HepG2 (cell line): ENCODE measurements at regions not wholly inside any gene's neighbourhood (a gene's known extent, or its start where the extent isn't known, plus 50 kb on each side); places are given as distances from the start of the nearest gene placed in this dataset.

Experiments
- ATAC-seq: fragments of 200-7000 bp; cut with Tn5 transposase; 3 replicates; pipeline ENCODE4 v1.9.1; 2020; ENCODE audit warnings: mild to moderate bottlenecking, moderate library complexity
- BruUV-seq: library from RNA; stranded (reverse); fragments of 400-500 nt; replicated peaks from 2 replicates; lab custom pipeline; 2021; lab: Mats Ljungman, UMichigan
- CTCF ChIA-PET: fragments of 300-600 bp; formaldehyde crosslinking; extraction: SDS; loops from one replicate; lab custom pipeline; 2021; ENCODE audit warnings: low total read pairs, inconsistent platforms, low intra/inter-chr PET ratio; lab: Yijun Ruan, JAX
- POLR2A ChIA-PET: fragments of 350-600 bp; sonication (Branson Sonifier 250); formaldehyde crosslinking; loops from one replicate; lab custom pipeline; 2020; ENCODE audit warnings: antibody characterized with exemption, inconsistent platforms; lab: Yijun Ruan, JAX
- DNase-seq: peaks from one replicate; pipeline ENCODE4 v3.0.0-alpha.2; 2015; ENCODE audit warnings: low spot score
- FAIRE-seq: peaks from 3 replicates; lab custom pipeline; 2011; peaks lifted over from hg19 to GRCh38; lab: Jason Lieb, UNC
- H2AFZ ChIP-seq: one replicate; pipeline ENCODE4 v1.6.1; 2011; ENCODE audit warnings: low read length, inconsistent platforms
- H3K27ac ChIP-seq: fragments of 300-600 bp; 3 replicates; pipeline ENCODE4 v1.8.0; 2011; ENCODE audit warnings: mixed run types, mild to moderate bottlenecking, mixed read lengths, low read length, inconsistent platforms; ENCODE audit not compliant: insufficient read depth; ENCODE audit errors: extremely low read length
- H3K27me3 ChIP-seq, 2 experiments: fragments of 200-600 bp in 1 of 2; 2 replicates in 1 of 2; 3 replicates in 1 of 2; pipeline versions ENCODE4 v1.6.0 to v1.8.0; 2011; ENCODE audit warnings: low read length in 2 of 2, mild to moderate bottlenecking in 2 of 2, moderate library complexity in 2 of 2, inconsistent platforms in 1 of 2; ENCODE audit not compliant: insufficient read depth in 2 of 2, control insufficient read depth in 1 of 2
- H3K36me3 ChIP-seq, 2 experiments: fragments of 200-600 bp in 1 of 2; replicated peaks in 1 of 2; 2 replicates in 1 of 2; 3 replicates in 1 of 2; pipeline versions ENCODE4 v1.5.1 to v1.8.0; 2011; ENCODE audit warnings: low read length in 2 of 2, inconsistent platforms in 1 of 2; ENCODE audit not compliant: insufficient read depth in 2 of 2, control insufficient read depth in 1 of 2
- H3K4me1 ChIP-seq: 2 replicates; pipeline ENCODE4 v1.5.1; 2012; ENCODE audit warnings: low read length, inconsistent platforms; ENCODE audit not compliant: insufficient read depth
- H3K4me2 ChIP-seq: 2 replicates; pipeline ENCODE4 v1.6.0; 2011; ENCODE audit warnings: low read depth, low read length, inconsistent platforms
- H3K4me3 ChIP-seq, 3 experiments: fragments of 200-600 bp in 1 of 3; sonication (generic), shearing (Covaris generic) in 1 of 3; replicated peaks in 1 of 3; 2 replicates each; pipeline ENCODE4 v1.5.1; 2011 to 2016; ENCODE audit warnings: low read length in 3 of 3, inconsistent platforms in 2 of 3, low read depth in 2 of 3, mild to moderate bottlenecking in 2 of 3, control low read depth in 1 of 3, mixed read lengths in 1 of 3; ENCODE audit not compliant: insufficient read depth in 1 of 3
- H3K79me2 ChIP-seq: one replicate; pipeline ENCODE4 v1.6.1; 2011; ENCODE audit warnings: low read length, inconsistent platforms; ENCODE audit not compliant: insufficient read depth
- H3K9ac ChIP-seq: 2 replicates; pipeline ENCODE4 v1.6.0; 2011; ENCODE audit warnings: mild to moderate bottlenecking, low read depth, low read length, inconsistent platforms; ENCODE audit not compliant: insufficient read depth
- H3K9me3 ChIP-seq: 2 replicates; pipeline ENCODE4 v1.5.1; 2012; ENCODE audit warnings: mild to moderate bottlenecking, low read length
- H4K20me1 ChIP-seq: 2 replicates; pipeline ENCODE4 v1.6.0; 2011; ENCODE audit warnings: inconsistent platforms, mild to moderate bottlenecking, low read length, moderate library complexity; ENCODE audit not compliant: insufficient read depth
- MTF2 ChIP-seq: sonication (generic); formaldehyde crosslinking; IDR thresholded peaks from 2 replicates; pipeline ENCODE4 v1.5.0; 2020; ENCODE audit warnings: missing genetic modification reagents, borderline replicate concordance
- PLRG1 ChIP-seq: fragments of 450-650 bp; conservative IDR thresholded peaks from 2 replicates; pipeline ENCODE4 v1.6.1; 2016
- RBM22 ChIP-seq: fragments of 200-400 bp; formaldehyde crosslinking; optimal IDR thresholded peaks from 2 replicates; pipeline ENCODE3; 2017; ENCODE audit warnings: mild to moderate bottlenecking, low read length, moderate library complexity
- REST ChIP-seq, 2 experiments: IDR thresholded peaks; 2 replicates each; pipeline ENCODE4 v1.6.1; 2011 to 2012; ENCODE audit warnings: low read length in 2 of 2, borderline replicate concordance in 1 of 2, low read depth in 1 of 2, mild to moderate bottlenecking in 1 of 2, moderate library complexity in 1 of 2
- TP53 ChIP-seq: sonication (generic); formaldehyde crosslinking; conservative IDR thresholded peaks from 2 replicates; pipeline ENCODE4 v1.4.0; 2020; ENCODE audit warnings: missing genetic modification reagents
- U2AF1 ChIP-seq: fragments of 200-400 bp; formaldehyde crosslinking; optimal IDR thresholded peaks from 2 replicates; pipeline ENCODE3; 2017; ENCODE audit warnings: mild to moderate bottlenecking, low read depth, low read length
- ZNF367 ChIP-seq: sonication (generic); formaldehyde crosslinking; IDR thresholded peaks from 2 replicates; pipeline ENCODE4 v1.4.0; 2020; ENCODE audit warnings: missing genetic modification reagents, borderline replicate concordance
- ZNF552 ChIP-seq: sonication (generic); formaldehyde crosslinking; IDR thresholded peaks from 2 replicates; pipeline ENCODE4 v1.9.0; 2022; ENCODE audit warnings: missing genetic modification reagents, mild to moderate bottlenecking, borderline replicate concordance
- ZNF644 ChIP-seq: IDR thresholded peaks from 2 replicates; pipeline ENCODE4 v1.6.1; 2016; ENCODE audit warnings: low read depth
- ZNF768 ChIP-seq: sonication (generic); formaldehyde crosslinking; IDR thresholded peaks from 2 replicates; pipeline ENCODE4 v1.4.0; 2020; ENCODE audit warnings: missing genetic modification reagents
- WGBS: methylation state at CpG from one replicate; pipeline ENCODE4 v1.1.6; 2017; ENCODE audit warnings: low lambda C conversion rate; 5-methylcytosine and 5-hydroxymethylcytosine counted together
- in situ Hi-C: cut with HindIII; loops from 2 replicates; pipeline ENCODE4 v1.10.0; 2017; ENCODE audit warnings: low pct_unique_long_range_greater_than_20kb; ENCODE audit not compliant: extremely low pct_ligation_motif_present
- intact Hi-C: fragments of 100-400 bp; cut with micrococcal nuclease; formaldehyde crosslinking; loops from one replicate; pipeline ENCODE4 v1.10.0; 2022; ENCODE audit not compliant: unreplicated experiment

DNA sequence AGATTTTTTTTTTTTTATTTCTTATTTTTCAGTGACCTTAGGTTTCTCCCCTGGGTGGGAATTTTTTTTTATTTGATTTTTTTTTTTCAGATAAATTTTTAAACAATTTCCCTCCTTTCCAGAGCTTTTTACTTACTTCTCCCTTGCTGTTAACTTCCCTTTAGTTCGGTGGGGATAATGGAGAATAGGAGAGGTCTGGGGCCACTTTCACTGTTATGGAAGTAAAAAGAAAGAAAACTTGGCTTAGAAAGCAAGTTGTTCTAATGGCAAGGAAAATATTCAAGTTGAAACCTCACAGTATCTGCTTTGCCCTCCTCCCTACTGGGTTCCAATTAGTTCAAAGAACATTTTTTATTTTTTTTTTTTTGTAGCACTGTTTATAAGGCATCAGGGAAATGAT, 537.1 kb upstream of the NXPH2 start:
- H3K36me3 ChIP-seq: no peaks in the 10 kb centered on the region
- ChIA-PET CTCF (no interaction called here), POLR2A (no interaction called here)
- no peak overlapping the region for H3K27ac ChIP-seq
- intact Hi-C loops (no loop called here), in situ Hi-C loops (no loop called here)
- 2% methylated on average over 1 of the region's 1 CpG for WGBS
- no peak for ATAC-seq
- no peaks in the 10 kb centered on the region for H3K4me1 ChIP-seq
- no peaks in the 10 kb centered on the region for H3K9me3 ChIP-seq
- H3K4me2 ChIP-seq: no peak overlapping the region
- no peak overlapping the region for H3K4me3 ChIP-seq
- H3K9ac ChIP-seq: no peak overlapping the region
- FAIRE-seq: no peak
- TF ChIP-seq PLRG1: no peak
- TF ChIP-seq REST (IDR thresholded peaks at IDR 0.05; ENCODE audit: borderline replicate concordance in 1 of 2, low read depth in 1 of 2, low read length in 2 of 2): no peak
- TF ChIP-seq MTF2 (CRISPR knock-in tag): no peak
- TF ChIP-seq RBM22: no peak
- no peak for TF ChIP-seq ZNF367 (CRISPR knock-in tag)
- no peak for TF ChIP-seq ZNF552 (CRISPR knock-in tag)
- TF ChIP-seq TP53 (CRISPR knock-in tag): no peak
- no peak for TF ChIP-seq ZNF644 (CRISPR knock-in tag)
- TF ChIP-seq ZNF768: no peak
- no peak for TF ChIP-seq U2AF1
- no peaks in the 10 kb centered on the region for H3K79me2 ChIP-seq
- no peak for DNase-seq
- no TSS peak for BruUV-seq
- H4K20me1 ChIP-seq: no peaks in the 10 kb centered on the region
- no peak overlapping the region for H2AFZ ChIP-seq
- H3K27me3 ChIP-seq: no peaks in the 10 kb centered on the region
